ENCODE measurements at regions not wholly inside any gene's neighbourhood (a gene's known extent, or its start where the extent isn't known, plus 50 kb on each side); places are given as distances from the start of the nearest gene placed in this dataset.

- TF ChIP-seq CTCF (conservative IDR thresholded peaks at IDR 0.05; ENCODE audit: low read depth, low read length) (no peak), EZH2 (IDR thresholded peaks at IDR 0.05; ENCODE audit: low read length, unreplicated experiment) (no peak)
These were observed 51.2 kb upstream of the NFASC start for GRCh38 chr1:204819495-204819894.
